ENCODE measurements at regions not wholly inside any gene's neighbourhood (a gene's known extent, or its start where the extent isn't known, plus 50 kb on each side); places are given as distances from the start of the nearest gene placed in this dataset.

GRCh38 chr2:200743042-200743676, 68.6 kb upstream of the BZW1 start:
- H2AFZ ChIP-seq (ENCODE audit: low read depth, low read length), result no peak overlapping the region
- TF ChIP-seq CTCF (IDR thresholded peaks at IDR 0.05; ENCODE audit: borderline replicate concordance, extremely low read depth, low read length, poor library complexity, severe bottlenecking), result no peak
- TF ChIP-seq EZH2 (IDR thresholded peaks at IDR 0.05; ENCODE audit: borderline replicate concordance, low read depth, low read length, severe bottlenecking), result no peak
- H3K27ac ChIP-seq (ENCODE audit: low read length), result no peak overlapping the region
- peaks cover 12% of the 10 kb centered on the region for H3K27me3 ChIP-seq (ENCODE audit: insufficient read depth, low read length, poor library complexity)
- no peak overlapping the region for H3K4me2 ChIP-seq (ENCODE audit: insufficient read depth, low read length)
- DNase-seq (no peak), ATAC-seq (ENCODE audit: insufficient read depth, low read depth) (no peak)
- no peaks in the 10 kb centered on the region for H3K4me1 ChIP-seq (ENCODE audit: insufficient read depth, low read length)
- no peaks in the 10 kb centered on the region for H3K79me2 ChIP-seq (ENCODE audit: insufficient read depth, low read length)
- H3K9ac ChIP-seq (ENCODE audit: low read depth, low read length), result no peak overlapping the region
- no peaks in the 10 kb centered on the region for H4K20me1 ChIP-seq (ENCODE audit: insufficient read depth, low read length)
- no peak overlapping the region for H3K4me3 ChIP-seq (ENCODE audit: low read depth in 1 of 2, low read length in 2 of 2)
- no peaks in the 10 kb centered on the region for H3K36me3 ChIP-seq (ENCODE audit: insufficient read depth, low read length)
- no peaks in the 10 kb centered on the region for H3K9me3 ChIP-seq (ENCODE audit: insufficient read depth, low read length, severe bottlenecking)

- DNase-seq, result no peak
- no peak overlapping the region for H3K4me3 ChIP-seq (ENCODE audit: low read depth in 1 of 2, low read length in 2 of 2)
- H3K4me1 ChIP-seq (ENCODE audit: insufficient read depth, low read length), result no peaks in the 10 kb centered on the region
- H3K9me3 ChIP-seq (ENCODE audit: insufficient read depth, low read length, severe bottlenecking), result no peaks in the 10 kb centered on the region
- ATAC-seq (ENCODE audit: insufficient read depth, low read depth), result no peak
- peaks cover 11% of the 10 kb centered on the region for H3K27me3 ChIP-seq (ENCODE audit: insufficient read depth, low read length, poor library complexity)
- H3K36me3 ChIP-seq (ENCODE audit: insufficient read depth, low read length), result no peaks in the 10 kb centered on the region
- H2AFZ ChIP-seq (ENCODE audit: low read depth, low read length), result no peak overlapping the region
- no peak overlapping the region for H3K9ac ChIP-seq (ENCODE audit: low read depth, low read length)
- H4K20me1 ChIP-seq (ENCODE audit: insufficient read depth, low read length), result no peaks in the 10 kb centered on the region
- TF ChIP-seq CTCF (IDR thresholded peaks at IDR 0.05; ENCODE audit: borderline replicate concordance, extremely low read depth, low read length, poor library complexity, severe bottlenecking) (no peak), EZH2 (IDR thresholded peaks at IDR 0.05; ENCODE audit: borderline replicate concordance, low read depth, low read length, severe bottlenecking) (no peak)
- H3K27ac ChIP-seq (ENCODE audit: low read length), result no peak overlapping the region
- H3K4me2 ChIP-seq (ENCODE audit: insufficient read depth, low read length), result no peak overlapping the region
- no peaks in the 10 kb centered on the region for H3K79me2 ChIP-seq (ENCODE audit: insufficient read depth, low read length)
Measured at GRCh38 chr2:200744201-200744602, 67.5 kb upstream of the BZW1 start.

DNA sequence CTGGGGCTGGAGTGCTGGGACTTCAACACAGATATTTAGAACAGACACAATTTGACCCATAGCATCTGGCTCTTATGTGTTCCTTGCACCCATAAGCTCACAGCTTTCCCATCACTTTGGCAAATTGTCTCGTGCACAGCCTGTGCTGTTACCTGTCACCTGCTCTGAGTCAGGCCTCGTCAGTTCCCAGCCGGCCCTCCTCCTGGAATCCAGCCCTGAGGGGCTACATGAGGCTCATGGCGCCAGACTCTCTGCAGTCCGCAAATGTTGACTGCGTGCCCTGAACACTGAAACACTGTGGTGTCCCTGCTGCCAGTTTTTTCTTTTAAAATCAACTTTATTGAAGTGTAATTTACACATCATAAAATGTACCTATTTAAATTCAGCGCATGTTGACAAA, 65.4 kb upstream of the BZW1 start:
- no peak for TF ChIP-seq CTCF (IDR thresholded peaks at IDR 0.05; ENCODE audit: borderline replicate concordance, extremely low read depth, low read length, poor library complexity, severe bottlenecking)
- no peak for TF ChIP-seq EZH2 (IDR thresholded peaks at IDR 0.05; ENCODE audit: borderline replicate concordance, low read depth, low read length, severe bottlenecking)
- H3K36me3 ChIP-seq (ENCODE audit: insufficient read depth, low read length), result no peaks in the 10 kb centered on the region
- H3K9me3 ChIP-seq (ENCODE audit: insufficient read depth, low read length, severe bottlenecking), result no peaks in the 10 kb centered on the region
- H3K27ac ChIP-seq (ENCODE audit: low read length), result no peak overlapping the region
- no peak overlapping the region for H3K4me2 ChIP-seq (ENCODE audit: insufficient read depth, low read length)
- no peak overlapping the region for H2AFZ ChIP-seq (ENCODE audit: low read depth, low read length)
- ATAC-seq (ENCODE audit: insufficient read depth, low read depth), result no peak
- H3K9ac ChIP-seq (ENCODE audit: low read depth, low read length), result no peak overlapping the region
- DNase-seq, result no peak
- no peak overlapping the region for H3K4me3 ChIP-seq (ENCODE audit: low read depth in 1 of 2, low read length in 2 of 2)
- H3K27me3 ChIP-seq (ENCODE audit: insufficient read depth, low read length, poor library complexity), result no peaks in the 10 kb centered on the region
- H4K20me1 ChIP-seq (ENCODE audit: insufficient read depth, low read length), result no peaks in the 10 kb centered on the region
- no peaks in the 10 kb centered on the region for H3K79me2 ChIP-seq (ENCODE audit: insufficient read depth, low read length)
- H3K4me1 ChIP-seq (ENCODE audit: insufficient read depth, low read length), result no peaks in the 10 kb centered on the region

Measured in DND-41 (cell line).